HepG2 (cell line): ENCODE measurements at regions not wholly inside any gene's neighbourhood (a gene's known extent, or its start where the extent isn't known, plus 50 kb on each side); places are given as distances from the start of the nearest gene placed in this dataset.

ENCODE experiments used
- CREB1 ChIP-seq, 2 experiments: fragments of 450-650 bp in 1 of 2; IDR thresholded peaks; 2 replicates each; pipeline ENCODE4 v1.6.1; 2016 to 2017; ENCODE audit warnings: control low read depth in 1 of 2, mild to moderate bottlenecking in 1 of 2, missing compliant biosample characterization in 1 of 2, missing genetic modification characterization in 1 of 2
- EZH2 ChIP-seq: conservative IDR thresholded peaks from 2 replicates; pipeline ENCODE4 v1.6.1; 2012; ENCODE audit warnings: mild to moderate bottlenecking, low read depth, low read length, moderate library complexity
- MAX ChIP-seq: IDR thresholded peaks from 2 replicates; pipeline ENCODE4 v1.6.1; 2012; ENCODE audit warnings: inconsistent platforms
- PCBP2 ChIP-seq: fragments of 200-400 bp; formaldehyde crosslinking; optimal IDR thresholded peaks from 2 replicates; pipeline ENCODE3; 2018; ENCODE audit warnings: low read length, low read depth; ENCODE audit not compliant: poor library complexity, severe bottlenecking
- PITX1 ChIP-seq: sonication (generic); formaldehyde crosslinking; IDR thresholded peaks from 2 replicates; pipeline ENCODE4 v1.5.1; 2020; ENCODE audit warnings: mild to moderate bottlenecking, missing genetic modification reagents
- PRPF4 ChIP-seq: fragments of 200-400 bp; formaldehyde crosslinking; IDR thresholded peaks from 2 replicates; pipeline ENCODE4 v1.6.1; 2016; ENCODE audit warnings: low read length, low read depth; ENCODE audit not compliant: poor library complexity, severe bottlenecking
- ZBTB37 ChIP-seq: sonication (generic); formaldehyde crosslinking; IDR thresholded peaks from 2 replicates; pipeline ENCODE4 v1.4.0; 2020; ENCODE audit warnings: mild to moderate bottlenecking, missing genetic modification reagents
- ZNF619 ChIP-seq: sonication (generic); formaldehyde crosslinking; IDR thresholded peaks from 2 replicates; pipeline ENCODE4 v1.4.0; 2020; ENCODE audit warnings: mild to moderate bottlenecking, missing genetic modification reagents
- ZNF678 ChIP-seq: sonication (generic); formaldehyde crosslinking; IDR thresholded peaks from 2 replicates; pipeline ENCODE4 v1.4.0; 2020; ENCODE audit warnings: mild to moderate bottlenecking, missing genetic modification reagents

- TF ChIP-seq PITX1 (CRISPR knock-in tag), result no peak
- TF ChIP-seq MAX, result no peak
- TF ChIP-seq PCBP2, result no peak
- TF ChIP-seq ZBTB37 (CRISPR knock-in tag), result no peak
- TF ChIP-seq CREB1 (IDR thresholded peaks at IDR 0.05), result no peak
- TF ChIP-seq CREB1 (CRISPR knock-in tag; IDR thresholded peaks at IDR 0.05), result no peak
- no peak for TF ChIP-seq EZH2
- TF ChIP-seq PRPF4, result no peak
- no peak for TF ChIP-seq ZNF678 (CRISPR knock-in tag)
- TF ChIP-seq ZNF619 (CRISPR knock-in tag), result no peak
Observed at GRCh38 chr2:133806564-133806963, 238.3 kb upstream of the NCKAP5 start.
